ENCODE measurements at regions not wholly inside any gene's neighbourhood (a gene's known extent, or its start where the extent isn't known, plus 50 kb on each side); places are given as distances from the start of the nearest gene placed in this dataset.

DNA sequence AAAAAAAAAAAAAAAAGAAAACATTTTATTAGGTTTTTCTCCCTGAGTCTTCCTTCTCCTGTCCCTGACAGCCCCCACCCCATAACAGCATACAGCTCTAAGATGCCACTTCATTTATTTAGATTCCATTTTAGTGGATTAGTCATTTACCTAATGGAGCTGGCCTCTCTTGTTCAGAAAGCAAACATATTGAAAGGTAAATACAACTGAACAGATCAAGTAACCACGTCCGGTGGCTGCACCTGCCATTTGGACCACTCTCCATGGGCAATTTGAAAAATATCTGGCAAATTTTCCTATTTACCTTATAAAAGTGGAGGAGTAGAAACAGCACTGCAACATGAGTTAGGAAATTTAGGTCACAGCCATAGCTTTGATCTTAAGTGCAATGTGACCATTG, 254.6 kb downstream of the C12orf42 start:
- no peaks in the 10 kb centered on the region for H3K36me3 ChIP-seq (replicated peaks in 1 of 2; ENCODE audit: control insufficient read depth in 1 of 2, insufficient read depth in 2 of 2, low read length in 1 of 2)
- no peak for DNase-seq
- H3K9ac ChIP-seq: no peak overlapping the region
- no peaks in the 10 kb centered on the region for H3K9me2 ChIP-seq
- no peaks in the 10 kb centered on the region for H3K4me1 ChIP-seq (ENCODE audit: control insufficient read depth in 1 of 2, insufficient read depth in 2 of 2, low read depth in 1 of 2, low read length in 1 of 2)
- TF ChIP-seq, protein P1, sequence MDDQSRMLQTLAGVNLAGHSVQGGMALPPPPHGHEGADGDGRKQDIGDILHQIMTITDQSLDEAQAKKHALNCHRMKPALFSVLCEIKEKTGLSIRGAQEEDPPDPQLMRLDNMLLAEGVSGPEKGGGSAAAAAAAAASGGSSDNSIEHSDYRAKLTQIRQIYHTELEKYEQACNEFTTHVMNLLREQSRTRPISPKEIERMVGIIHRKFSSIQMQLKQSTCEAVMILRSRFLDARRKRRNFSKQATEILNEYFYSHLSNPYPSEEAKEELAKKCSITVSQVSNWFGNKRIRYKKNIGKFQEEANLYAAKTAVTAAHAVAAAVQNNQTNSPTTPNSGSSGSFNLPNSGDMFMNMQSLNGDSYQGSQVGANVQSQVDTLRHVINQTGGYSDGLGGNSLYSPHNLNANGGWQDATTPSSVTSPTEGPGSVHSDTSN (IDR thresholded peaks at IDR 0.05): no peak
- TF ChIP-seq EZH2phosphoT487 (IDR thresholded peaks at IDR 0.05; ENCODE audit: borderline replicate concordance, low read depth): no peak
- no peak for TF ChIP-seq JUND (IDR thresholded peaks at IDR 0.05)
- TF ChIP-seq, protein P2, sequence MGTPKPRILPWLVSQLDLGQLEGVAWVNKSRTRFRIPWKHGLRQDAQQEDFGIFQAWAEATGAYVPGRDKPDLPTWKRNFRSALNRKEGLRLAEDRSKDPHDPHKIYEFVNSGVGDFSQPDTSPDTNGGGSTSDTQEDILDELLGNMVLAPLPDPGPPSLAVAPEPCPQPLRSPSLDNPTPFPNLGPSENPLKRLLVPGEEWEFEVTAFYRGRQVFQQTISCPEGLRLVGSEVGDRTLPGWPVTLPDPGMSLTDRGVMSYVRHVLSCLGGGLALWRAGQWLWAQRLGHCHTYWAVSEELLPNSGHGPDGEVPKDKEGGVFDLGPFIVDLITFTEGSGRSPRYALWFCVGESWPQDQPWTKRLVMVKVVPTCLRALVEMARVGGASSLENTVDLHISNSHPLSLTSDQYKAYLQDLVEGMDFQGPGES (IDR thresholded peaks at IDR 0.05; ENCODE audit: low read depth, low read length): no peak
- TF ChIP-seq SIN3A (IDR thresholded peaks at IDR 0.05; ENCODE audit: borderline replicate concordance, low read depth, low read length): no peak
- TF ChIP-seq, protein P3, sequence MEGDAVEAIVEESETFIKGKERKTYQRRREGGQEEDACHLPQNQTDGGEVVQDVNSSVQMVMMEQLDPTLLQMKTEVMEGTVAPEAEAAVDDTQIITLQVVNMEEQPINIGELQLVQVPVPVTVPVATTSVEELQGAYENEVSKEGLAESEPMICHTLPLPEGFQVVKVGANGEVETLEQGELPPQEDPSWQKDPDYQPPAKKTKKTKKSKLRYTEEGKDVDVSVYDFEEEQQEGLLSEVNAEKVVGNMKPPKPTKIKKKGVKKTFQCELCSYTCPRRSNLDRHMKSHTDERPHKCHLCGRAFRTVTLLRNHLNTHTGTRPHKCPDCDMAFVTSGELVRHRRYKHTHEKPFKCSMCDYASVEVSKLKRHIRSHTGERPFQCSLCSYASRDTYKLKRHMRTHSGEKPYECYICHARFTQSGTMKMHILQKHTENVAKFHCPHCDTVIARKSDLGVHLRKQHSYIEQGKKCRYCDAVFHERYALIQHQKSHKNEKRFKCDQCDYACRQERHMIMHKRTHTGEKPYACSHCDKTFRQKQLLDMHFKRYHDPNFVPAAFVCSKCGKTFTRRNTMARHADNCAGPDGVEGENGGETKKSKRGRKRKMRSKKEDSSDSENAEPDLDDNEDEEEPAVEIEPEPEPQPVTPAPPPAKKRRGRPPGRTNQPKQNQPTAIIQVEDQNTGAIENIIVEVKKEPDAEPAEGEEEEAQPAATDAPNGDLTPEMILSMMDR (IDR thresholded peaks at IDR 0.05): no peak
- TF ChIP-seq RAD21 (IDR thresholded peaks at IDR 0.05; ENCODE audit: low read length): no peak
- TF ChIP-seq SMC3 (IDR thresholded peaks at IDR 0.05; ENCODE audit: low read depth, low read length): no peak
- no peak for TF ChIP-seq TEAD4 (IDR thresholded peaks at IDR 0.05; ENCODE audit: borderline replicate concordance, insufficient read depth)
- no peak for TF ChIP-seq CHD2 (IDR thresholded peaks at IDR 0.05; ENCODE audit: low read length, partially characterized antibody)
- TF ChIP-seq, protein P4, sequence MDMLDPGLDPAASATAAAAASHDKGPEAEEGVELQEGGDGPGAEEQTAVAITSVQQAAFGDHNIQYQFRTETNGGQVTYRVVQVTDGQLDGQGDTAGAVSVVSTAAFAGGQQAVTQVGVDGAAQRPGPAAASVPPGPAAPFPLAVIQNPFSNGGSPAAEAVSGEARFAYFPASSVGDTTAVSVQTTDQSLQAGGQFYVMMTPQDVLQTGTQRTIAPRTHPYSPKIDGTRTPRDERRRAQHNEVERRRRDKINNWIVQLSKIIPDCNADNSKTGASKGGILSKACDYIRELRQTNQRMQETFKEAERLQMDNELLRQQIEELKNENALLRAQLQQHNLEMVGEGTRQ (IDR thresholded peaks at IDR 0.05; ENCODE audit: borderline replicate concordance, low read depth, low read length): no peak
- TF ChIP-seq NFIC (IDR thresholded peaks at IDR 0.05; ENCODE audit: borderline replicate concordance): no peak
- no peak for TF ChIP-seq POLR2AphosphoS5 (IDR thresholded peaks at IDR 0.05; ENCODE audit: low read depth, low read length)
- no peak for TF ChIP-seq YY1 (IDR thresholded peaks at IDR 0.05; ENCODE audit: low read depth)
- no peak for TF ChIP-seq ELF1 (IDR thresholded peaks at IDR 0.05)
- H3K79me2 ChIP-seq (ENCODE audit: insufficient read depth): no peaks in the 10 kb centered on the region
- no peak overlapping the region for H3K27ac ChIP-seq (ENCODE audit: low read depth in 2 of 2, low read length in 1 of 2)
- H3F3A ChIP-seq (replicated peaks; ENCODE audit: insufficient read depth): no peaks in the 10 kb centered on the region
- H3K4me2 ChIP-seq: no peak overlapping the region
- no peaks in the 10 kb centered on the region for H3K9me3 ChIP-seq
- WGBS (ENCODE audit: low lambda C conversion rate): 41% methylated on average over 2 of the region's 2 CpGs
- ChIA-PET CTCF (no interaction called here), POLR2A (no interaction called here)
- H2AFZ ChIP-seq (ENCODE audit: low read depth): no peak overlapping the region
- no peaks in the 10 kb centered on the region for H3K27me3 ChIP-seq (ENCODE audit: insufficient read depth)
- H4K20me1 ChIP-seq (ENCODE audit: insufficient read depth): no peaks in the 10 kb centered on the region
- H3K4me3 ChIP-seq (ENCODE audit: low read depth in 2 of 2, low read length in 1 of 2): no peak overlapping the region
